ENCODE measurements at regions not wholly inside any gene's neighbourhood (a gene's known extent, or its start where the extent isn't known, plus 50 kb on each side); places are given as distances from the start of the nearest gene placed in this dataset.

- Mint-ChIP-seq H3K9me3 (no peaks in the 10 kb centered on the region), H3K4me1 (ENCODE audit: low read depth) (no peaks in the 10 kb centered on the region), H3K4me3 (no peak overlapping the region), H3K36me3 (ENCODE audit: low read depth) (no peaks in the 10 kb centered on the region), H3K27ac (no peak overlapping the region), H3K27me3 (ENCODE audit: low read depth) (peaks cover 17% of the 10 kb centered on the region)
- intact Hi-C loops (cut with micrococcal nuclease): no loop called here
- DNase-seq: no peak
- CTCF ChIA-PET: interaction anchor here (0.6 kb wide), 1 partner anchor 92 kb away, joined by 3 read pairs; no protein-coding TSS in a partner anchor
Measured at GRCh38 chr11:27208846-27209245, 154.2 kb downstream of the CCDC34 start.

DNA sequence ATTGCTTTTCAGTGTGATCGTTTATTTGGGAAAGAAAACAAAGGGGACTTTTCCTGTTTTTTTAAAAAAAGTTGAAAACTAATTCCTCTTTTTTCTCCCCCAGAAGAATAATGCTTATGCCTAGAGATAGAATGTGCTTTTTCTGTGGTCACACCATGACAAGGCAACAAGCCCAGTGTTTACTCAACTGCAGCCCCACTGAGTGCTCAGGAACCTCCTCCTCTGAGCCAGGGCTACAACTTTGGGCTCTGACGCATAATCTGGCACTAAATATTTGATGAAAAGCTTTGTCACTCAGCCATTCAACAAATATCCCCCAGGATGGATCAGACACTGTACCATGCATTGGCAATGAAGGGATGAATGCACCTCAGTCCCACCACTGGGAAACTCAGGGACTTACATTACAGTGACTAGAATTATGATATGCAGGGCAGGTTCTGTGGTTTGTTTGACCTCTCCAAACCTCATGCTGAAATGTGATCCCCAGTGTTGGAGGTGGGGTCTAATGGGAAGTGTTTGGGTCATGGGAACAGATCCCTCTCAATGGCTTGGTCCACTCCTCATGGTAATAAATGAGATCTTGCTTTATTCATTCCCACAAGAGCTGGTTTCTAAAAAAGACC lies 155.9 kb downstream of the CCDC34 start:
- H3K9me3 Mint-ChIP-seq: no peaks in the 10 kb centered on the region
- no peaks in the 10 kb centered on the region for H3K4me1 Mint-ChIP-seq (ENCODE audit: low read depth)
- DNase-seq: no peak
- H3K4me3 Mint-ChIP-seq: no peak overlapping the region
- intact Hi-C loops (cut with micrococcal nuclease): no loop called here
- H3K36me3 Mint-ChIP-seq (ENCODE audit: low read depth): no peaks in the 10 kb centered on the region
- H3K27ac Mint-ChIP-seq: no peak overlapping the region
- CTCF ChIA-PET: no interaction called here
- peaks cover 7% of the 10 kb centered on the region for H3K27me3 Mint-ChIP-seq (ENCODE audit: low read depth)

GRCh38 chr11:27205779-27206570 lies 157.0 kb downstream of the CCDC34 start:
- CTCF ChIA-PET: interaction anchor here (0.6 kb wide), 1 partner anchor 282 kb away, joined by 6 read pairs; no protein-coding TSS in a partner anchor
- Mint-ChIP-seq H3K36me3 (ENCODE audit: low read depth) (no peaks in the 10 kb centered on the region), H3K4me1 (ENCODE audit: low read depth) (no peaks in the 10 kb centered on the region), H3K9me3 (no peaks in the 10 kb centered on the region), H3K27me3 (ENCODE audit: low read depth) (peaks cover 2% of the 10 kb centered on the region), H3K4me3 (no peak overlapping the region), H3K27ac (no peak overlapping the region)
- intact Hi-C loops (cut with micrococcal nuclease): no loop called here
- no peak for DNase-seq

DNA sequence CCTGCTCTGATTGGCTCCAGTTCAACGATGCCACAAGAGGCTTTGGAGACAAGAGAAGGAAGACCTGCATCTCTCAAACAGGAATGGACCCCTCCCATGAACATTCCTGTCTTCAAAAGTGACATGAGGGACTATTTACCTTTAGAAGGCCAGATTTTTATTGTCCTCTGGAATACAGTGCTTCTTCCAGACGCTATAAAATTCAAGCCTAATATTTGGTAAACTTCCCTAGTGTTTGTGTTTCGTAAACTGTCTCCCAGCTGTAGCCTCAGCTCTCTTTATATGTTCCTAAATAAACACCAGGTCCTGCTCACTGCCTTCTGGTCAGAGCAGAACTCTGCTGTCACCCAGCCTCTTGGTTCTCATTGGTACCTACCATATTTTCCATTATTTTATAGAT lies 157.8 kb downstream of the CCDC34 start:
- CTCF ChIA-PET: interaction anchor here (0.6 kb wide), 2 partner anchors 37 to 283 kb away, joined by 3 to 6 read pairs; no protein-coding TSS in a partner anchor
- H3K9me3 Mint-ChIP-seq: no peaks in the 10 kb centered on the region
- no peak for DNase-seq
- H3K36me3 Mint-ChIP-seq (ENCODE audit: low read depth): no peaks in the 10 kb centered on the region
- H3K4me1 Mint-ChIP-seq (ENCODE audit: low read depth): no peaks in the 10 kb centered on the region
- H3K27me3 Mint-ChIP-seq (ENCODE audit: low read depth): peaks cover 2% of the 10 kb centered on the region
- H3K27ac Mint-ChIP-seq: no peak overlapping the region
- no peak overlapping the region for H3K4me3 Mint-ChIP-seq
- intact Hi-C loops (cut with micrococcal nuclease): no loop called here

DNA sequence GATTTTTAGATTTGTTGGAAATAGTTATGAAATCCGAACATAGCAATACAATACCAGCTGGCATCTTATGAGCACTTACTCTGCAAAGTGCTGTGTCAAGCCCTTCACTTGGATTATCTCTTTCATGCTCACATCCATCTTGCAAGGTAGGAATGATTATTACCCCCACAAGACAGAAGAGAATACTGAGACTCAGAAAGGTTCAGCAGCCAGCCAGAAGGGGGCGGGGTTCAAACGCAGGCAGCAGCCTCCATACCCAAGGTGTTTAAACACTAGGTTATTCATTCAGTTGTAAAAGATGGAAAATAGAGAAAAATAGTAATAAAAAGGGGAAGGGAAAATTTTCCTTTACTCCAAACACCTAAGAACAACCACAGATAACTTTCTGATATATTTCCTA lies 158.5 kb downstream of the CCDC34 start:
- Mint-ChIP-seq H3K9me3 (no peaks in the 10 kb centered on the region), H3K36me3 (ENCODE audit: low read depth) (no peaks in the 10 kb centered on the region), H3K27me3 (ENCODE audit: low read depth) (peaks cover 2% of the 10 kb centered on the region), H3K27ac (no peak overlapping the region), H3K4me3 (no peak overlapping the region), H3K4me1 (ENCODE audit: low read depth) (no peaks in the 10 kb centered on the region)
- intact Hi-C loops (cut with micrococcal nuclease): loop anchor here (1.0 to 5.0 kb wide), 3 partner anchors 92 to 282 kb away; partner anchors contain the start of gene LGR4
- peak; percentile 41 for DNase-seq
- CTCF ChIA-PET: interaction anchor here (0.6 to 0.7 kb wide), 3 partner anchors 37 to 266 kb away, joined by 3 read pairs; no protein-coding TSS in a partner anchor

DNA sequence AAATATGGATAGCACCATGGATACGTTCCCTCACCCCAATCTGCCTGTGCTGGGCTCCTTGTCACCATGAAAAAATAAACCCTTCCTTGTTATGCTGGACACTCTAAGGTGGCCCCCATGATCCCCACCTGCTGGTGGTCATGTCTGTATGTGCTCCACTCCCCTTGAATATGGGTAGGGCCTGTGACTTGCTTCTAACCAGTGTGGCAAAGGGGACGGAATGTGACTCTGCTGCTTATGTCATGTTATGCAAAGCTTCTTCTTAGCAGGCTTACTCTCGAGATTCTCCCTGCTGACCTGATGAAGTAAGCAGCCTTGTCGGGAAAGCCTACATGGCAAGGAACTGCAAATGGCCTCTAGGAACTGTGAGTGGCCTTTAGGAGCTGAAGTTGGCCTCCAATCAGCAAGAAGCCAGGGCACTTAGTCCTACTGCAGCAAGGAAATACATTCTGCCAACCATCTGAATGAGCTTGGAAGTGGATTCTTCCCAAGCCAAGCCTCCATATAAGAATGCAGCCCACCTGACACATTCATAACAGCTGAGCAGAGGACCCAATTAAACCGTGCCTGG lies 159.9 kb downstream of the CCDC34 start:
- Mint-ChIP-seq H3K27ac (no peak overlapping the region), H3K4me1 (ENCODE audit: low read depth) (no peaks in the 10 kb centered on the region), H3K9me3 (no peaks in the 10 kb centered on the region), H3K4me3 (no peak overlapping the region), H3K27me3 (ENCODE audit: low read depth) (peaks cover 2% of the 10 kb centered on the region), H3K36me3 (ENCODE audit: low read depth) (no peaks in the 10 kb centered on the region)
- intact Hi-C loops (cut with micrococcal nuclease): loop anchor here (5.0 kb wide), 1 partner anchor 269 kb away; the partner anchor contains the start of gene LGR4
- CTCF ChIA-PET: interaction anchor here (1.1 to 1.3 kb wide), 2 partner anchors 280 to 285 kb away, joined by 3 read pairs; no protein-coding TSS in a partner anchor
- no peak for DNase-seq

DNA sequence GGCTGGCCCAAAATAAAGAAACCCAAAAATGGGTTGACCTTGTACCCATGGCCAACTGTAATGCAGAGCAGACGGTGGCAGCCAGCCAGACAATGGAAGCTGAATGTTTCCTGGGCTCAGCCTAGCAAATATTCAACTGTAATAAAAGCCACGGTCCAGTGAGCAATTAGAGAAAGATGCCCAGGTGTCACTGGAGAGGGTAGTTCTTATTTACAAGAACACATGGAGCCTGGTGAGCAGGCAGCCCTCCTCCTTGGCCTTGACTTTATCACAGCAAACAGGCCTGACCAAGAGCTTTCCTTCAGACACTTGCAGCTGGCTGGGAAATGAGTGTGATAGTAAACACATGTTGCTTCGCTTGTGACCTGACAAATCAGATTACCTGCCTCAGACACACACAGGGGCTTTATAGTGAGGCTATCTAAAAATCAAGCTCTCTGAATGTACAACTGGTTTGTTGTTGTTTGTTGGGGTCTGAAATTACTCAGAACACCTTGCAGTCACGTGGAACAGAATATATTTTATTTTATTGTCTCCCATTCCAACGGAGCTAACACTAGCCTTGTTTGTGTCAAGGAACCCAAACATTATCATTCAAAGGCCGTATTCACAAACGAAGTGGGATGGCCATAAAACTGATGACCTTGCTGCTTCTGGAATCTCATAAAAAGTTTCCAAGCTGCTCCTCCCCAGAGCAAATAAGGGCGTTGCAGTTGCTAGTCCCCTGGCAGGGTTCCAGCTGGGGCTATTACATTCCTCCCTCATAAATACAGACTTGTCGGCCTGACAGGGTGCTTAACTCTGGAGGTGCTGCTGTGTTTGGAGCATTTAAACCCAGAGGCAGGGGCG lies 161.1 kb downstream of the BBOX1 start:
- no peak for DNase-seq
- H3K4me1 Mint-ChIP-seq (ENCODE audit: low read depth): no peaks in the 10 kb centered on the region
- no peak overlapping the region for H3K4me3 Mint-ChIP-seq
- CTCF ChIA-PET: interaction anchor here (1.3 kb wide), 1 partner anchor 286 kb away, joined by 3 read pairs; no protein-coding TSS in a partner anchor
- H3K27ac Mint-ChIP-seq: no peak overlapping the region
- no peaks in the 10 kb centered on the region for H3K36me3 Mint-ChIP-seq (ENCODE audit: low read depth)
- intact Hi-C loops (cut with micrococcal nuclease): loop anchor here (5.0 kb wide), 1 partner anchor 271 kb away; the partner anchor contains the start of gene LGR4
- no peaks in the 10 kb centered on the region for H3K9me3 Mint-ChIP-seq
- H3K27me3 Mint-ChIP-seq (ENCODE audit: low read depth): peaks cover 2% of the 10 kb centered on the region

DNA sequence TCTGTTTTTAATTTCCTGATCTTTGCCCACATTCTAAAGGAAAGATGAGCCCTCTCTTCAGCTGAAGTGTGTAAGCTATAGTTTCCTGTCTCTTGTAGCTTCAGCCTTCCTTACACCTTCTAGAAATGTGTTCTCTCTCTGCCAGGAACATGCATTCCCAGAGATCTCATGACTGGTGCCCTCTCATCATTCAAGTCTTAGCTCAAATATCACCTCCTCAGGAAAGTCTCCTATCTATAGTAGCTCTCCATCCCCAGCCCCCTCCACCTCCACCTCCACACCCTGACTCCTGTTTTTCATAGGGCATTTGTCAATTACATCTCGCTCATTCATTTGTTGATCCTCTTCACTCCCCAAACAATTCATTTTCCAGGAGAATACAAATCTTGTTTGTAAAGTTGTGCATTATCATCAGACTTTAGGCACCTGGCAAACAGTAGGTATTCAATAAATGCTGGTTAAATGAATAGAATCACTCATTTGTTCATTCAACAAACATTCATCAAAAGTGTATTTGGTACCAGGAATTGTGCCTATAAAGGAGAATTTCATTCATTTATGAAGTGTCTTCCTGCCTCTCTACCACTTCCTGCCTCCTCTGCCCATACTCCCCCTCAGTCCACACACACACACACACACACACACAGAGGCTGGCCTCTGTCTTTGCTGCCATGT lies 160.3 kb downstream of the BBOX1 start:
- Mint-ChIP-seq H3K4me3 (no peak overlapping the region), H3K27me3 (ENCODE audit: low read depth) (no peaks in the 10 kb centered on the region), H3K4me1 (ENCODE audit: low read depth) (no peaks in the 10 kb centered on the region), H3K9me3 (no peaks in the 10 kb centered on the region), H3K27ac (no peak overlapping the region), H3K36me3 (ENCODE audit: low read depth) (no peaks in the 10 kb centered on the region)
- CTCF ChIA-PET: interaction anchor here (1.2 kb wide), 2 partner anchors 283 to 285 kb away, joined by 3 read pairs; no protein-coding TSS in a partner anchor
- DNase-seq: no peak
- intact Hi-C loops (cut with micrococcal nuclease): loop anchor here (5.0 kb wide), 1 partner anchor 271 kb away; the partner anchor contains the start of gene LGR4

DNA sequence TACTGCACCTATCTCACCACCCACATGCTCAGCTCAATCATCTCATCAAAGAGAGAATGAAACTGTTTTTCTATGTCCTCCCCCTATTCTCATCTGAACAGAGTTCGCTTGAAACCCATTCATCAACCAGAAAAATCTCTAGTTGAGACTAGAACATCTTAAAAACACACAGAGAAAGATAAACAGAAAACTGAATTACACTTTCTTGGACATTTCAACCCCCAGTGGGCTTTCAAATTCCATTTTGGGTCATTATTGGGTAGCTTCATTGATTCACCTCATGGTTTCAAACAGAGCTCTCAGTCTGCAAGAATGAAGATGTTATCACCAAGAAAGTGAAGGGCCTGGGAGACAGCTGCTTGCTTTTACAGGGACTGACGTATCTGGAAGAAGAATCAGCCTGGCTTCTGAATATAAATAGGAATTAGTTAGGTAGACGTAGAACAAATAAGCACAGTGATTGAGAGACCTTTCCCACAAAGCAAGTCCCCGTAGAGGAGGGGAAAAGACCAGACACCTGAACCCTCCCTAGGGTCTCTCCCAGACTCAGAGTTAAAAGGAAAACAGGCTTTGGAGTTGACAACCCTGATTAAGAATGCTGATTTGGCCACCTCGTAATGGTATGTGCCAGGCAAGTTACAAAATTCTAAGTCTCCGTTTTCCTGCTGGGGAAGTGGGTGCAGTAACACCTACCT lies 155.7 kb downstream of the BBOX1 start:
- intact Hi-C loops (cut with micrococcal nuclease): no loop called here
- no peak for DNase-seq
- CTCF ChIA-PET: interaction anchor here (0.8 kb wide), 1 partner anchor 288 kb away, joined by 6 read pairs; no protein-coding TSS in a partner anchor
- H3K36me3 Mint-ChIP-seq (ENCODE audit: low read depth): no peaks in the 10 kb centered on the region
- peaks cover 10% of the 10 kb centered on the region for H3K27me3 Mint-ChIP-seq (ENCODE audit: low read depth)
- H3K4me3 Mint-ChIP-seq: no peak overlapping the region
- H3K27ac Mint-ChIP-seq: no peak overlapping the region
- H3K4me1 Mint-ChIP-seq (ENCODE audit: low read depth): no peaks in the 10 kb centered on the region
- no peaks in the 10 kb centered on the region for H3K9me3 Mint-ChIP-seq

DNA sequence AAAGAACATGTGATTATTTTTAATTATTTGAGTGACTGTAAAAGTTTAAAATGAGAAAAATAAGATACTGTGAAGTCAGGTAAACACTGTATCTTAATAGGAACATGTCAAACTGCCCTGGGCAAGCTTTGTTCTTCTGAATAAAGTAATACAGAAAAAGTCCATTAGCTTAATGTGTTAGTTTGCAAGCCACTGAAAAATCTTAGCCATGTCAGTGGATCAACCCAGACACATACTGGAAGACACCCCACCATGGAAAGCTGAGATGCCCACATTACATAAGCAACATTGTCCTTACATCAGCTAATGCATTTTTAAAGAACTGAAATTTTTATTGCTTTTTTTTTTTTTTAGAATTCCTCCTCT lies 155.2 kb downstream of the BBOX1 start:
- Mint-ChIP-seq H3K9me3 (no peaks in the 10 kb centered on the region), H3K4me1 (ENCODE audit: low read depth) (no peaks in the 10 kb centered on the region), H3K27me3 (ENCODE audit: low read depth) (peaks cover 10% of the 10 kb centered on the region), H3K36me3 (ENCODE audit: low read depth) (no peaks in the 10 kb centered on the region), H3K4me3 (no peak overlapping the region), H3K27ac (no peak overlapping the region)
- intact Hi-C loops (cut with micrococcal nuclease): no loop called here
- no peak for DNase-seq
- CTCF ChIA-PET: interaction anchor here (0.8 kb wide), 1 partner anchor 289 kb away, joined by 6 read pairs; no protein-coding TSS in a partner anchor

DNA sequence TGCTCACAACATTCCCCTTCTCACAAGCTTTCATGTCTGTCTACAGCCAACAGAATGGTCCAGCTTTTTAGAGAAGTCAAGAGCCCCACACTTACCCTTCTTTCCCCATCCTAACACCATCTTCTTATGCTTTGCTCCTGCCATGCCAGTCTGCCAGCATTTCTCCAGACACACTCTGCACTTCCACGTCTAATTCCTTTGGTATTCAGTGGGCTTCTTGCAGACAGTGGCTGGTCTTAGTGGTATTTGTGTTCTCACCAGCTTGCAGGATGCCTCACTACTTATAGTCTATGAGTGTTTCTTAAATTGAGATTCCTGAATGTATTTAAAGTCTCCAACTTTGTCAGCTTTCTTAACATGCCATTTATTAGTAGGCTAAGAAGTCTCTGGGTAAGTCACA lies 154.4 kb downstream of the BBOX1 start:
- DNase-seq: no peak
- Mint-ChIP-seq H3K27ac (no peak overlapping the region), H3K27me3 (ENCODE audit: low read depth) (peaks cover 13% of the 10 kb centered on the region), H3K4me3 (no peak overlapping the region), H3K9me3 (no peaks in the 10 kb centered on the region), H3K36me3 (ENCODE audit: low read depth) (no peaks in the 10 kb centered on the region), H3K4me1 (ENCODE audit: low read depth) (no peaks in the 10 kb centered on the region)
- CTCF ChIA-PET: interaction anchor here (1.5 kb wide), 1 partner anchor 11 kb away, joined by 3 read pairs; no protein-coding TSS in a partner anchor
- intact Hi-C loops (cut with micrococcal nuclease): no loop called here
